ENCODE measurements at regions not wholly inside any gene's neighbourhood (a gene's known extent, or its start where the extent isn't known, plus 50 kb on each side); places are given as distances from the start of the nearest gene placed in this dataset.

DNA sequence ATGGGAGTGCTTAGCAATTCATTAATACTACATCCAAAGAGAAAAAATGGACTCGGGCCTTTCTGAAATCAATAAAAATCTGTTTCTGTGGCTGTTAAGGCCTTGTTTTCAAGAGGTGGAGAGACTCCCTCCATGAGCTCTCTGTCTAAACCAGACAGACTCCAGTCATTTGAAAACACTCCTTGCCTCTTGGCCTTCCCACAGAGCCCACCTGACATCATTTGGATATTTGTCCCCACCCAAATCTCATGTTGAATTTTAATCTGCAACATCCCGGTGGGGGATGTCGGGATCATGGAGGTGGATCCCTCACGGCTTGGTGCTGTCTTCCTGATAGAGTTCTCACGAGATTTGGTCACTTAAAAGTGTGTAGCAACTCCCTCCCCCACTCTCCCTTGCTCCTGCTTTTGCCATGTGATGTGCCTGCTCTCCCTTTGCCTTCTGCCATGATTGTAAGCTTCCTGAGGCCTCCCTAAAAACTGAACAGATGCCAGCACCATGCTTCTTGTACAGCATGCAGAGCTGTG is 226.3 kb downstream of the TBXT start:
- no peak for TF ChIP-seq EZH2 (IDR thresholded peaks at IDR 0.05; ENCODE audit: insufficient read depth, low read length)
- TF ChIP-seq, protein P1, sequence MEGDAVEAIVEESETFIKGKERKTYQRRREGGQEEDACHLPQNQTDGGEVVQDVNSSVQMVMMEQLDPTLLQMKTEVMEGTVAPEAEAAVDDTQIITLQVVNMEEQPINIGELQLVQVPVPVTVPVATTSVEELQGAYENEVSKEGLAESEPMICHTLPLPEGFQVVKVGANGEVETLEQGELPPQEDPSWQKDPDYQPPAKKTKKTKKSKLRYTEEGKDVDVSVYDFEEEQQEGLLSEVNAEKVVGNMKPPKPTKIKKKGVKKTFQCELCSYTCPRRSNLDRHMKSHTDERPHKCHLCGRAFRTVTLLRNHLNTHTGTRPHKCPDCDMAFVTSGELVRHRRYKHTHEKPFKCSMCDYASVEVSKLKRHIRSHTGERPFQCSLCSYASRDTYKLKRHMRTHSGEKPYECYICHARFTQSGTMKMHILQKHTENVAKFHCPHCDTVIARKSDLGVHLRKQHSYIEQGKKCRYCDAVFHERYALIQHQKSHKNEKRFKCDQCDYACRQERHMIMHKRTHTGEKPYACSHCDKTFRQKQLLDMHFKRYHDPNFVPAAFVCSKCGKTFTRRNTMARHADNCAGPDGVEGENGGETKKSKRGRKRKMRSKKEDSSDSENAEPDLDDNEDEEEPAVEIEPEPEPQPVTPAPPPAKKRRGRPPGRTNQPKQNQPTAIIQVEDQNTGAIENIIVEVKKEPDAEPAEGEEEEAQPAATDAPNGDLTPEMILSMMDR (IDR thresholded peaks at IDR 0.05; ENCODE audit: insufficient read depth, low read depth, low read length) = no peak
- H3K4me3 Mint-ChIP-seq (ENCODE audit: unreplicated experiment) = no peak overlapping the region
- H3K4me3 ChIP-seq (ENCODE audit: insufficient read depth, low read depth, low read length) = no peak overlapping the region
- no peak overlapping the region for H2AFZ ChIP-seq (ENCODE audit: low read depth, low read length)
- H3K4me1 Mint-ChIP-seq (ENCODE audit: low read depth, unreplicated experiment) = no peaks in the 10 kb centered on the region
- no peaks in the 10 kb centered on the region for H3K36me3 Mint-ChIP-seq (ENCODE audit: low read depth, unreplicated experiment)
- H4K20me1 ChIP-seq (ENCODE audit: insufficient read depth, low read length) = no peaks in the 10 kb centered on the region
- no peak overlapping the region for H3K27ac ChIP-seq (ENCODE audit: low read depth, low read length)
- H3K27me3 Mint-ChIP-seq (ENCODE audit: low read depth, unreplicated experiment) = peaks cover 9% of the 10 kb centered on the region
- H3K4me2 ChIP-seq (ENCODE audit: low read length) = no peak overlapping the region
- peaks cover 8% of the 10 kb centered on the region for H3K9me3 Mint-ChIP-seq (ENCODE audit: unreplicated experiment)
- H3K4me1 ChIP-seq (ENCODE audit: insufficient read depth, low read length) = no peaks in the 10 kb centered on the region
- H3K79me2 ChIP-seq (ENCODE audit: insufficient read depth, low read length) = no peaks in the 10 kb centered on the region
- DNase-seq (ENCODE audit: low read depth) = no peak
- H3K9ac ChIP-seq (ENCODE audit: low read length) = no peak overlapping the region
- H3K27me3 ChIP-seq (ENCODE audit: insufficient read depth, low read length) = no peaks in the 10 kb centered on the region
- FAIRE-seq = no peak
- no peaks in the 10 kb centered on the region for H3K36me3 ChIP-seq (ENCODE audit: insufficient read depth, low read length)
- peaks cover 4% of the 10 kb centered on the region for H3K9me3 ChIP-seq (ENCODE audit: insufficient read depth, low read depth, low read length)
- no peak overlapping the region for H3K27ac Mint-ChIP-seq (ENCODE audit: unreplicated experiment)

DNA sequence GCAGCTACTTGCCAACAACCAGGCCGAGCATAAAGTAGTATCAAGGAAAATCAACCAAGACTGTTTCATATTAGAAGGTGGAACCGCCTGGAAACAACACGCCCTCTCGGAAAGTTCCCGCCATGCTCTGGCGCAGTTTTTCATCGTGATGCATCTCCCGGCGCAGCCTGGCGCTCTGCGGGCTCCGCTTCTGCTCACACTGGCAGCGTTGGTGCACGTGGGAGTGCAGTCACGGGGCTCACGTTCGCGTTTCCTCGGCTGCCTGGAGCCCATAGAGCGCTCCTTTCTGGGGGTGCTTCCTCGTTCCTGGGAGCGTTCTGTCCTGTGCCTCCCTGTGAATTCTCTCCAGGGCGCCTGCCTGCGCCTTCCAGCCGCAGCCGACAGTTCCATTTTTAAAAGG is 227.3 kb downstream of the TBXT start:
- Mint-ChIP-seq H3K4me3 (ENCODE audit: unreplicated experiment) (no peak overlapping the region), H3K36me3 (ENCODE audit: low read depth, unreplicated experiment) (no peaks in the 10 kb centered on the region), H3K9me3 (ENCODE audit: unreplicated experiment) (peaks cover 8% of the 10 kb centered on the region), H3K27ac (ENCODE audit: unreplicated experiment) (no peak overlapping the region), H3K4me1 (ENCODE audit: low read depth, unreplicated experiment) (no peaks in the 10 kb centered on the region), H3K27me3 (ENCODE audit: low read depth, unreplicated experiment) (peaks cover 16% of the 10 kb centered on the region)
- Histone ChIP-seq H3K4me2 (ENCODE audit: low read length) (no peak overlapping the region), H3K4me3 (ENCODE audit: insufficient read depth, low read depth, low read length) (no peak overlapping the region), H3K9ac (ENCODE audit: low read length) (no peak overlapping the region), H2AFZ (ENCODE audit: low read depth, low read length) (no peak overlapping the region), H3K9me3 (ENCODE audit: insufficient read depth, low read depth, low read length) (peaks cover 4% of the 10 kb centered on the region), H4K20me1 (ENCODE audit: insufficient read depth, low read length) (no peaks in the 10 kb centered on the region), H3K4me1 (ENCODE audit: insufficient read depth, low read length) (no peaks in the 10 kb centered on the region), H3K79me2 (ENCODE audit: insufficient read depth, low read length) (no peaks in the 10 kb centered on the region), H3K27me3 (ENCODE audit: insufficient read depth, low read length) (peaks cover 2% of the 10 kb centered on the region), H3K36me3 (ENCODE audit: insufficient read depth, low read length) (no peaks in the 10 kb centered on the region), H3K27ac (ENCODE audit: low read depth, low read length) (no peak overlapping the region)
- DNase-seq (ENCODE audit: low read depth) (no peak), FAIRE-seq (no peak)
- TF ChIP-seq, protein P1 (IDR thresholded peaks at IDR 0.05; ENCODE audit: insufficient read depth, low read depth, low read length) = no peak
- no peak for TF ChIP-seq EZH2 (IDR thresholded peaks at IDR 0.05; ENCODE audit: insufficient read depth, low read length)

DNA sequence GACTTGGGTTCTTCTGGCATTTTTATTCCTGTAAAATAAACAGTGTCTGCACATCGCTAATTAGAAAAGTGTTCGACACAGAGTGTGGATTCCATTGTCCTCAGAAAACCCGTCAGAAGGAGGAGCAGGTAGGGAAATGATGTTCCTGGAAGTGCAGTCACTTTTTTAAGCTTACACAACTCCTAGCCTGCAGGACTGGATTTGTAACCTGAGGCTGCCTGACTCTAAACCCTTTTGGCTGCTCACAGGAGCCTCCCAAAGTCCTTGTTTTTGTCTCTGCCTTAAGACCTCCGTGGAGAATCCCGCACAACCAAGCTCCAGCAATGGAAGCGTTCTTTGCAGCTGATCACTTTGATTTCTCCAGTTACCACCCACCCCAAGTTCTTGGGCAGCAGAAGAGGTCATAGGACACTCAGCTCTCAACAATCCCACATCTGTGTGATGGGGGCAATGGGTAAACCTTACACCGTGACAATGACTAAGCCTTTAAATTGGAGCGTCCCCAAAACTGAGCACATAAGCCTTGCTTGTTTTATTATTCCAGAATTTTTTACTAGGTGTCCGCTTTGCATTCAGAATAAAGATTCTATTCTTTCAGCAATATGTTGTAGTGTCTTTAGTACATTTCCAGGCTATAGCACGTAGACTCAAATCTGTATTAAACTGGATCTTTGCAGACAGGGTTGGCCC is 227.9 kb downstream of the TBXT start:
- H3K4me3 ChIP-seq (ENCODE audit: insufficient read depth, low read depth, low read length) = no peak overlapping the region
- peaks cover 4% of the 10 kb centered on the region for H3K9me3 ChIP-seq (ENCODE audit: insufficient read depth, low read depth, low read length)
- H2AFZ ChIP-seq (ENCODE audit: low read depth, low read length) = no peak overlapping the region
- H3K79me2 ChIP-seq (ENCODE audit: insufficient read depth, low read length) = no peaks in the 10 kb centered on the region
- Mint-ChIP-seq H3K4me3 (ENCODE audit: unreplicated experiment) (no peak overlapping the region), H3K36me3 (ENCODE audit: low read depth, unreplicated experiment) (no peaks in the 10 kb centered on the region), H3K27ac (ENCODE audit: unreplicated experiment) (no peak overlapping the region), H3K4me1 (ENCODE audit: low read depth, unreplicated experiment) (no peaks in the 10 kb centered on the region), H3K27me3 (ENCODE audit: low read depth, unreplicated experiment) (peaks cover 21% of the 10 kb centered on the region), H3K9me3 (ENCODE audit: unreplicated experiment) (peaks cover 8% of the 10 kb centered on the region)
- no peak overlapping the region for H3K27ac ChIP-seq (ENCODE audit: low read depth, low read length)
- H3K9ac ChIP-seq (ENCODE audit: low read length) = no peak overlapping the region
- peaks cover 2% of the 10 kb centered on the region for H3K27me3 ChIP-seq (ENCODE audit: insufficient read depth, low read length)
- DNase-seq (ENCODE audit: low read depth) (no peak), FAIRE-seq (no peak)
- no peaks in the 10 kb centered on the region for H3K4me1 ChIP-seq (ENCODE audit: insufficient read depth, low read length)
- no peak for TF ChIP-seq EZH2 (IDR thresholded peaks at IDR 0.05; ENCODE audit: insufficient read depth, low read length)
- TF ChIP-seq, protein P1 (IDR thresholded peaks at IDR 0.05; ENCODE audit: insufficient read depth, low read depth, low read length) = no peak
- no peak overlapping the region for H3K4me2 ChIP-seq (ENCODE audit: low read length)
- no peaks in the 10 kb centered on the region for H4K20me1 ChIP-seq (ENCODE audit: insufficient read depth, low read length)
- H3K36me3 ChIP-seq (ENCODE audit: insufficient read depth, low read length) = no peaks in the 10 kb centered on the region
